ENCODE measurements at regions not wholly inside any gene's neighbourhood (a gene's known extent, or its start where the extent isn't known, plus 50 kb on each side); places are given as distances from the start of the nearest gene placed in this dataset.

DNA sequence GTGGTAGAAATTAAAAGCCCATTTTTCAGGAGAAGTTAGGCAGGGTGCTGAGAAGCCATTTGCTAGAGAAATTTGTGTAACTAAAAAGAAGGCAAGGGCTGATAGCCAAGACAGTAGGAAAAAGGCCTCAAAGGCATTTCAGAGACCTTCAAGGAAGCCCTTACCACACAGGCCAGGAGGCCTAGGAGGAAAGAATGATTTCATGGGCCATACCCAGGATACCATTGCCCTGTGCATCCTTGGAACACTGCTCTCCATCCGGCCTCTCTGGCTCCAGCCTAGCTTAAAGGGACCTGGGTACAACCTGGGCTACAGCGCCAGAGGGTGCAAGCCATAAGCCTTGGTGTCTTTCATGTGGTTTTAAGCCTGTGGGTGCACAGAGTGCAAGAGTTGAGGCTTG is 193.6 kb upstream of the GRM7 start:
- Histone ChIP-seq H3K27me3 (replicated peaks; ENCODE audit: insufficient read depth) (no peaks in the 10 kb centered on the region), H3K4me1 (ENCODE audit: control insufficient read depth in 1 of 2, low read depth in 2 of 2) (no peaks in the 10 kb centered on the region), H3K27ac (no peak overlapping the region), H3K9me3 (no peaks in the 10 kb centered on the region), H3K36me3 (no peaks in the 10 kb centered on the region), H3K4me3 (no peak overlapping the region)
- TF ChIP-seq, protein P1, sequence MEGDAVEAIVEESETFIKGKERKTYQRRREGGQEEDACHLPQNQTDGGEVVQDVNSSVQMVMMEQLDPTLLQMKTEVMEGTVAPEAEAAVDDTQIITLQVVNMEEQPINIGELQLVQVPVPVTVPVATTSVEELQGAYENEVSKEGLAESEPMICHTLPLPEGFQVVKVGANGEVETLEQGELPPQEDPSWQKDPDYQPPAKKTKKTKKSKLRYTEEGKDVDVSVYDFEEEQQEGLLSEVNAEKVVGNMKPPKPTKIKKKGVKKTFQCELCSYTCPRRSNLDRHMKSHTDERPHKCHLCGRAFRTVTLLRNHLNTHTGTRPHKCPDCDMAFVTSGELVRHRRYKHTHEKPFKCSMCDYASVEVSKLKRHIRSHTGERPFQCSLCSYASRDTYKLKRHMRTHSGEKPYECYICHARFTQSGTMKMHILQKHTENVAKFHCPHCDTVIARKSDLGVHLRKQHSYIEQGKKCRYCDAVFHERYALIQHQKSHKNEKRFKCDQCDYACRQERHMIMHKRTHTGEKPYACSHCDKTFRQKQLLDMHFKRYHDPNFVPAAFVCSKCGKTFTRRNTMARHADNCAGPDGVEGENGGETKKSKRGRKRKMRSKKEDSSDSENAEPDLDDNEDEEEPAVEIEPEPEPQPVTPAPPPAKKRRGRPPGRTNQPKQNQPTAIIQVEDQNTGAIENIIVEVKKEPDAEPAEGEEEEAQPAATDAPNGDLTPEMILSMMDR (IDR thresholded peaks at IDR 0.05) = no peak
- ATAC-seq (ENCODE audit: insufficient number of reproducible peaks, low FRiP score, low read depth) = no peak
- DNase-seq (ENCODE audit: low spot score) = no peak

DNA sequence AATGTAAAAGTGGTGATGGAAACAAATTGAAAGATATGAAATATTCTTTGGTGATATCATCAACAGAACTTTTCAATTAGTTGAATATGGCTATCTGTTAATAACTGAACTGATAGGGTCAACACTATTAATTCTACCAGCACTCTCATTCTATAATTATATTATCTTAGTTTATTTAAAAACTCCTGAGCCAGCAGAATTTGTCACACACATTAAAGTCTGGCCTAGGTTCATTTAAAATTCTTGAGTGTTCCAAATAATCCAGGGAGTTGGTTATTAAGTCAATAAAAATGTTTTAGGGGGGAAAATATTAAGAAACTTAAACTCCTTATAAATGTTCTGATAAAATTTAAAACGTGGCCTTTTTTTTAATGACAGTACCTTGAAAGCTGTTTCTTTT is 189.6 kb upstream of the GRM7 start:
- Histone ChIP-seq H3K4me1 (ENCODE audit: control insufficient read depth in 1 of 2, low read depth in 2 of 2) (no peaks in the 10 kb centered on the region), H3K4me3 (no peak overlapping the region), H3K27me3 (replicated peaks; ENCODE audit: insufficient read depth) (no peaks in the 10 kb centered on the region), H3K27ac (no peak overlapping the region), H3K36me3 (no peaks in the 10 kb centered on the region), H3K9me3 (no peaks in the 10 kb centered on the region)
- TF ChIP-seq, protein P1 (IDR thresholded peaks at IDR 0.05) = no peak
- DNase-seq (ENCODE audit: low spot score) (no peak), ATAC-seq (ENCODE audit: insufficient number of reproducible peaks, low FRiP score, low read depth) (no peak)

DNA sequence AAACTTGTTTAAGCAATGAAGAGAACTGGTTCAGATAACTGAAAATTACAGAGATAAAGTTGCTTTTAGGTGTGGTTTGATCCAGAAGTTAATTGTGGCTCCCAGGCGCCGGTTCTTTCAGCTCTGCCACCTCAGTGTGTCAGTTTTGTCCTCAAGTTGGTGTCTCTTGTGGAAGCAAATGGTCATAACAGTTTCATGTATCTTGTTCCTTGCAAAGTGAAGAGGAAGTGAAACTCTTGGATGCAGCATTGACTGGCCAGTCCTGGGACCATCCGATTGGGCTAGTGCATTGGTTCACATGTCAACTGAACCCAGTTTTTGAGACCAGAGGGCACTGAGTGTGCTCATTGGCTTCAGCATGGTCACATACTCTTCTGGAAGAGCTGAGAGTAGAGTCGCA is 181.4 kb upstream of the GRM7 start:
- Histone ChIP-seq H3K27me3 (replicated peaks; ENCODE audit: insufficient read depth) (no peaks in the 10 kb centered on the region), H3K36me3 (no peaks in the 10 kb centered on the region), H3K4me1 (ENCODE audit: control insufficient read depth in 1 of 2, low read depth in 2 of 2) (no peaks in the 10 kb centered on the region), H3K9me3 (no peaks in the 10 kb centered on the region), H3K4me3 (no peak overlapping the region), H3K27ac (no peak overlapping the region)
- ATAC-seq (ENCODE audit: insufficient number of reproducible peaks, low FRiP score, low read depth) (no peak), DNase-seq (ENCODE audit: low spot score) (no peak)
- TF ChIP-seq, protein P1 (IDR thresholded peaks at IDR 0.05) = no peak

DNA sequence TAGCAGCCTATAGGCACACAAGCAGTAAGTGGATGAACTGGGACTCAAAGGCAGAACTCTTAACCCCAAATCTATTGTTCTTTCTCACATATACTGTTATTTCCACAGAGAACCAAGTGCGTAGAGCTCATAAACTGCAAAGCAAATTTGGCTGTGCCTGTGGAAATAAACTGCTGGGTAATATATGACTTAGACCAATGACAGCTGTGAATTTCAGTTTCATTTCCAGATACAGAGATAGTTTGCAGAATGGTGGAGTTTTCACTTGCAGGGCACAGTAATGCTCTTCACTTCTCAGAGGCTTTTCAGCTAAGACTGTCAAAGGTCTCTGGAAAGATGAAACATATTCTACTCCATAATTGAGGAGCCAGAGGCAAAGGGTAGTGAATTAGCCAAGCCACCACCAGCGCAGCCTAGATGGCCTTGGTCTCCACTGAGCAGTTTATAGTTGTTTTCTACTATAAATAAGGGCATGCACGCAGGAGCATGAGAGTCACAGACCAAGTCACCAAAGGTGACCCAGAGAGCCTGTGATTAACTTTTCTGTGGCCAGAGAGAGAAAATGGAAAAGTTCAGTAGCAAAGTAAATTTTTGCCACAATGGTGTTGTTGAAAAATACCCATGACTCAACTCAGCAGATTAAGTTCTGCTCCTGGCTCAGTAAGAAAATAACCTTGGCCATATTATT is 180.7 kb upstream of the GRM7 start:
- no peak overlapping the region for H3K27ac ChIP-seq
- no peak overlapping the region for H3K4me3 ChIP-seq
- no peak for ATAC-seq (ENCODE audit: insufficient number of reproducible peaks, low FRiP score, low read depth)
- no peaks in the 10 kb centered on the region for H3K4me1 ChIP-seq (ENCODE audit: control insufficient read depth in 1 of 2, low read depth in 2 of 2)
- DNase-seq (ENCODE audit: low spot score) = no peak
- TF ChIP-seq, protein P1 (IDR thresholded peaks at IDR 0.05) = no peak
- no peaks in the 10 kb centered on the region for H3K9me3 ChIP-seq
- no peaks in the 10 kb centered on the region for H3K36me3 ChIP-seq
- H3K27me3 ChIP-seq (replicated peaks; ENCODE audit: insufficient read depth) = no peaks in the 10 kb centered on the region

DNA sequence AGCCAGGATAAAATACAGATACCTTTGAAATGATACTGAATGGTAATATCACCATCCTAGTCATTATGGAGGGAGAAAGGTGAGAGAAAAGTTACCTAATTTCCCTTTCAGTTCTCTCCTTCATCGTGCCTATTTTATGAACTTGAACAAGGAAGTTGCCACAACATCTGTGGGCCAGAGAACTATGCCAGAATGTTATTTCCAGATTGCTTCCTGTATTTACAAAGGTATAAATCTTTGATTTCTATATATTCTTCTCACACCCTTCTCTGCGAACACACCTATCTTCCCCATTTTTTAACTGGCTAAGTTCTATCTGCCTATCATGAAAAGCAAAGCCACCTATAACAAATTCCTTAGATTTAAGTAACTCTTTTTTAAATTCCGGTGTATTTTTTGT is 163.6 kb upstream of the GRM7 start:
- H3K4me3 ChIP-seq = no peak overlapping the region
- no peaks in the 10 kb centered on the region for H3K27me3 ChIP-seq (replicated peaks; ENCODE audit: insufficient read depth)
- no peaks in the 10 kb centered on the region for H3K4me1 ChIP-seq (ENCODE audit: control insufficient read depth in 1 of 2, low read depth in 2 of 2)
- DNase-seq (ENCODE audit: low spot score) (no peak), ATAC-seq (ENCODE audit: insufficient number of reproducible peaks, low FRiP score, low read depth) (no peak)
- TF ChIP-seq, protein P1 (IDR thresholded peaks at IDR 0.05) = no peak
- H3K36me3 ChIP-seq = no peaks in the 10 kb centered on the region
- no peak overlapping the region for H3K27ac ChIP-seq
- H3K9me3 ChIP-seq = no peaks in the 10 kb centered on the region
